Astrocyte (in vitro differentiated cells and primary cell): ENCODE measurements at regions not wholly inside any gene's neighbourhood (a gene's known extent, or its start where the extent isn't known, plus 50 kb on each side); places are given as distances from the start of the nearest gene placed in this dataset.

Source experiments
- EZH2 ChIP-seq: IDR thresholded peaks from 2 replicates; pipeline ENCODE4 v1.6.1; 2012; ENCODE audit warnings: mild to moderate bottlenecking, low read length, inconsistent platforms; ENCODE audit not compliant: insufficient read depth
- TF ChIP-seq, protein P1 (sequence below): IDR thresholded peaks from 2 replicates; pipeline ENCODE4 v1.5.1; 2011; ENCODE audit warnings: low read depth, mild to moderate bottlenecking, inconsistent platforms, low read length, moderate library complexity; ENCODE audit not compliant: insufficient read depth

DNA sequence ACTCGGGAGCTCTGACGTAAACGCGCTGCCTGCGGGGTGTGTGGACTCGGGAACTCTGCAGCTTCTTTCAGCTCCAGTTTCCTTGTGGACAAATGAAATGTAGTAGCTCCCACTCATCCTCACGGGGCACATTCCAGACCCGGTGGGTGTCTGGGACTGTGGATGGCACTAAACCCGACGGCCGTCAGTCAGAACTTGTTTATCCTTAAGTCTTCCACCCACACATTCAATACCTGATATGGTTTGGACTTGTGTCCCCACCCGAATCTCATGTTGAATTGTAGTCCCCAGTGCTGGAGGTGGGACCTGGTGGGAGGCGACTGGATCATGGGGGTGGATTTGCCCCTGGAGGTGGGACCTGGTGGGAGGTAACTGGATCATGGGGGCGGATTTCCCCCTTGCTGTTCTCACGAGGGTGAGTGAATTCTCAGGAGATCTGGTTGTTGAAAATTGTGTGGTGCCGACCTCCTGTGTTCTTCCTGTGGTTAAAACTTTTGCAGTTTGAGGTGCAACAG, 81.2 kb upstream of the SNTG2 start:
- TF ChIP-seq, protein P1, sequence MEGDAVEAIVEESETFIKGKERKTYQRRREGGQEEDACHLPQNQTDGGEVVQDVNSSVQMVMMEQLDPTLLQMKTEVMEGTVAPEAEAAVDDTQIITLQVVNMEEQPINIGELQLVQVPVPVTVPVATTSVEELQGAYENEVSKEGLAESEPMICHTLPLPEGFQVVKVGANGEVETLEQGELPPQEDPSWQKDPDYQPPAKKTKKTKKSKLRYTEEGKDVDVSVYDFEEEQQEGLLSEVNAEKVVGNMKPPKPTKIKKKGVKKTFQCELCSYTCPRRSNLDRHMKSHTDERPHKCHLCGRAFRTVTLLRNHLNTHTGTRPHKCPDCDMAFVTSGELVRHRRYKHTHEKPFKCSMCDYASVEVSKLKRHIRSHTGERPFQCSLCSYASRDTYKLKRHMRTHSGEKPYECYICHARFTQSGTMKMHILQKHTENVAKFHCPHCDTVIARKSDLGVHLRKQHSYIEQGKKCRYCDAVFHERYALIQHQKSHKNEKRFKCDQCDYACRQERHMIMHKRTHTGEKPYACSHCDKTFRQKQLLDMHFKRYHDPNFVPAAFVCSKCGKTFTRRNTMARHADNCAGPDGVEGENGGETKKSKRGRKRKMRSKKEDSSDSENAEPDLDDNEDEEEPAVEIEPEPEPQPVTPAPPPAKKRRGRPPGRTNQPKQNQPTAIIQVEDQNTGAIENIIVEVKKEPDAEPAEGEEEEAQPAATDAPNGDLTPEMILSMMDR = no peak
- TF ChIP-seq EZH2 = no peak
